ENCODE measurements at regions not wholly inside any gene's neighbourhood (a gene's known extent, or its start where the extent isn't known, plus 50 kb on each side); places are given as distances from the start of the nearest gene placed in this dataset.

DNA sequence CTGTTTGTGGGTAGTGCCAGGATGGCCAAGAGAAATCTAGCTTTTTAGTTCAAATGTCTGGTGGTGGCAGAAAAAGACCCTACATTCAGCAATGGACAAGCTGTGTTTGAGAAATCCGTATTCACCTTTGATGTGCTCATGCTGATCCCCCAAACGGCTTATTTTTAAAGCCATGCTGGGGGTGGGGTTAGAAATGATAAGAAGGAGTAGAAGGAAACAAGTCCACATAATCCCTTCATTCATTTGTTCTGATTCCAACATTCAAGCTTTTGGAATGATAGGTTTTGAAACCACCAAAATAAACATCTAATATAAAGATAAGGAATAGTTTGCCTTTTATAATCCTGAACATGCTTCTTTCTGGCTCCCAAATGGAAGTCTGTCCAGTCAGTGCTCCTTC is 92.0 kb upstream of the DKK2 start:
- intact Hi-C loops (cut with DNase I) = no loop called here
- no peaks in the 10 kb centered on the region for H3K9me3 ChIP-seq
- H3K27ac ChIP-seq = no peak overlapping the region
- DNase-seq (no peak), ATAC-seq (no peak)
- H3K27me3 ChIP-seq (ENCODE audit: low read depth) = no peaks in the 10 kb centered on the region
- TF ChIP-seq, protein P1, sequence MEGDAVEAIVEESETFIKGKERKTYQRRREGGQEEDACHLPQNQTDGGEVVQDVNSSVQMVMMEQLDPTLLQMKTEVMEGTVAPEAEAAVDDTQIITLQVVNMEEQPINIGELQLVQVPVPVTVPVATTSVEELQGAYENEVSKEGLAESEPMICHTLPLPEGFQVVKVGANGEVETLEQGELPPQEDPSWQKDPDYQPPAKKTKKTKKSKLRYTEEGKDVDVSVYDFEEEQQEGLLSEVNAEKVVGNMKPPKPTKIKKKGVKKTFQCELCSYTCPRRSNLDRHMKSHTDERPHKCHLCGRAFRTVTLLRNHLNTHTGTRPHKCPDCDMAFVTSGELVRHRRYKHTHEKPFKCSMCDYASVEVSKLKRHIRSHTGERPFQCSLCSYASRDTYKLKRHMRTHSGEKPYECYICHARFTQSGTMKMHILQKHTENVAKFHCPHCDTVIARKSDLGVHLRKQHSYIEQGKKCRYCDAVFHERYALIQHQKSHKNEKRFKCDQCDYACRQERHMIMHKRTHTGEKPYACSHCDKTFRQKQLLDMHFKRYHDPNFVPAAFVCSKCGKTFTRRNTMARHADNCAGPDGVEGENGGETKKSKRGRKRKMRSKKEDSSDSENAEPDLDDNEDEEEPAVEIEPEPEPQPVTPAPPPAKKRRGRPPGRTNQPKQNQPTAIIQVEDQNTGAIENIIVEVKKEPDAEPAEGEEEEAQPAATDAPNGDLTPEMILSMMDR (IDR thresholded peaks at IDR 0.05) = no peak
- no peaks in the 10 kb centered on the region for H3K36me3 ChIP-seq
- H3K4me3 ChIP-seq = no peak overlapping the region
- H3K4me1 ChIP-seq = no peaks in the 10 kb centered on the region

DNA sequence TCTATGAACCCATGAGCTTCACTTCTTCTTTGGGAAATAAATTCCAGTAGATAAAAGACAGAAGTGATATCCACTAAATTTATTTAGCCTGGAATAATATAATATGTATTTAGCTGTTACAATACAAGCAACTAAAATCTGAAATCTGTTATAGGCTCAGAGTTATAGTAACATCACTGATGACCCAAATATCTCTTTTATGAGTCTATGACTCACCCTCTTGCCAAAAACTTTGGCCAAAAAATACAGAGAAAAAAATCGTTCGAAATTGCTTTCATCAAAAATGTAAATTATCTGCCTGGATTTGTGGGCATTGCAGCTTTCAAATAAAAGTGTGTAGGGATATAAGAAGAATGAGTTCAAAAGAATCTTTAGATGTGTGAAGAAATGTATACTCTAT is 89.4 kb upstream of the DKK2 start:
- TF ChIP-seq, protein P1 (IDR thresholded peaks at IDR 0.05) = no peak
- Histone ChIP-seq H3K27ac (no peak overlapping the region), H3K36me3 (no peaks in the 10 kb centered on the region), H3K4me1 (no peaks in the 10 kb centered on the region), H3K27me3 (ENCODE audit: low read depth) (no peaks in the 10 kb centered on the region), H3K9me3 (no peaks in the 10 kb centered on the region), H3K4me3 (no peak overlapping the region)
- DNase-seq = no peak
- no peak for ATAC-seq
- intact Hi-C loops (cut with DNase I) = no loop called here

DNA sequence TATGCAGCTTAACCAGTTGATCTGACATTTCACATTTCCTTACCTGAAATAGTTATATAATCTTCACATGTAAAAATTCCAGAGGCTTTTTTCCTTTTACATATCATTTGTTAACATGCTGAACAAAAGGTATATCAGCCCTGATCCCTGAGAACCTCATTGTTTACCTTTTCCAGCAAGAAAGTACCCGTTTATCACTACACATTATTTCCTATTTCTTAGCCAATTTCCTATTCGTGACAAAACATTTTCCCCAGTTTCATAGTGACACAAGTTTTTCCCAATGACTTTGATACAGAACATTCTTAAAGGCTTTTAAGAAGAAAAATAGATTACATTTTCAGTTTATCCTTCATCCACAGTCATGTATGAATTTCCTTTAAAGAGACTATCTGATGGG is 86.6 kb upstream of the DKK2 start:
- TF ChIP-seq, protein P1 (IDR thresholded peaks at IDR 0.05) = no peak
- no peak overlapping the region for H3K27ac ChIP-seq
- DNase-seq (no peak), ATAC-seq (no peak)
- H3K9me3 ChIP-seq = no peaks in the 10 kb centered on the region
- H3K27me3 ChIP-seq (ENCODE audit: low read depth) = no peaks in the 10 kb centered on the region
- H3K36me3 ChIP-seq = no peaks in the 10 kb centered on the region
- intact Hi-C loops (cut with DNase I) = no loop called here
- no peak overlapping the region for H3K4me3 ChIP-seq
- no peaks in the 10 kb centered on the region for H3K4me1 ChIP-seq

DNA sequence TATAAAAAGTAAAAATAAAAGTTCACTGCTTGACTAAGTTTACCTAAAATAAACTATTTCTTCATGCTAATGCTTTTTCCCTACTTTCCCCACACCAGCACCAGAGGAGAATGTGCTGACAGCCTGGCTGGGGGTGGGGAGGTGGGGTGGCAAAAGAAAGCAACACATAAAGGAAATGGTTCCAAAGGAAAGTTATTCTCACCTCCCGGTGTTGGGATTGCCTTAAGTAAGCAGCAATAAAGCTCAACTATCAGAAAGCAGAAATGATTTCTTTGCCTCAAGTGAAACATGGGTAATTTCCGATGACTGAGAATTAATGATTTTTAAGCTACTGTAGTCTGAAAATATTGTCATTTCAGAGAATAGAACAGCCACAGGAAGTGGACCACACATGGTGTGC is 84.5 kb upstream of the DKK2 start:
- Histone ChIP-seq H3K9me3 (no peaks in the 10 kb centered on the region), H3K27ac (no peak overlapping the region), H3K4me3 (no peak overlapping the region), H3K36me3 (no peaks in the 10 kb centered on the region), H3K4me1 (no peaks in the 10 kb centered on the region), H3K27me3 (ENCODE audit: low read depth) (no peaks in the 10 kb centered on the region)
- intact Hi-C loops (cut with DNase I) = no loop called here
- TF ChIP-seq, protein P1 (IDR thresholded peaks at IDR 0.05) = no peak
- ATAC-seq = no peak
- DNase-seq = no peak

DNA sequence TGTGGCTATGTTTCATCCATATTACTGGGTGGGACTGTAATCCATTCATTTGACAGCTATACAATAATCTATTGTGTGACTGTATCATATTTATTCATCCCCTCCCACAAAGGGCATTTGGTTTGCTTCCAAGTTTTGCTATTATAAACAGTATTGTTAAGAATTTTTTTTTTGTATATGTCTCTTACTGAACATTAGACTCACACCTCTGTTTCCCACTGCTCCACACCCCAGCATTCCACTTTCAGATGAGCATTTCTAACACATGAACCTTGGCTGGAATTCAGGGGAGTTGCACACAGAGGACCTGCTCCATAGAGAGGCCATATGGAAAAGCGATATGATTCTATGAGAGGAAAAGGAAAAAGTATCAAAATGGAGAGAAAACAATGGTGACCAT is 81.6 kb upstream of the DKK2 start:
- no peaks in the 10 kb centered on the region for H3K36me3 ChIP-seq
- TF ChIP-seq, protein P1 (IDR thresholded peaks at IDR 0.05) = no peak
- no peak overlapping the region for H3K4me3 ChIP-seq
- H3K27ac ChIP-seq = no peak overlapping the region
- no peak for DNase-seq
- no peaks in the 10 kb centered on the region for H3K9me3 ChIP-seq
- ATAC-seq = no peak
- no peaks in the 10 kb centered on the region for H3K4me1 ChIP-seq
- intact Hi-C loops (cut with DNase I) = no loop called here
- H3K27me3 ChIP-seq (ENCODE audit: low read depth) = no peaks in the 10 kb centered on the region

Measured in lower lobe of right lung (tissue), 2 donors.